ENCODE measurements at regions not wholly inside any gene's neighbourhood (a gene's known extent, or its start where the extent isn't known, plus 50 kb on each side); places are given as distances from the start of the nearest gene placed in this dataset.

DNA sequence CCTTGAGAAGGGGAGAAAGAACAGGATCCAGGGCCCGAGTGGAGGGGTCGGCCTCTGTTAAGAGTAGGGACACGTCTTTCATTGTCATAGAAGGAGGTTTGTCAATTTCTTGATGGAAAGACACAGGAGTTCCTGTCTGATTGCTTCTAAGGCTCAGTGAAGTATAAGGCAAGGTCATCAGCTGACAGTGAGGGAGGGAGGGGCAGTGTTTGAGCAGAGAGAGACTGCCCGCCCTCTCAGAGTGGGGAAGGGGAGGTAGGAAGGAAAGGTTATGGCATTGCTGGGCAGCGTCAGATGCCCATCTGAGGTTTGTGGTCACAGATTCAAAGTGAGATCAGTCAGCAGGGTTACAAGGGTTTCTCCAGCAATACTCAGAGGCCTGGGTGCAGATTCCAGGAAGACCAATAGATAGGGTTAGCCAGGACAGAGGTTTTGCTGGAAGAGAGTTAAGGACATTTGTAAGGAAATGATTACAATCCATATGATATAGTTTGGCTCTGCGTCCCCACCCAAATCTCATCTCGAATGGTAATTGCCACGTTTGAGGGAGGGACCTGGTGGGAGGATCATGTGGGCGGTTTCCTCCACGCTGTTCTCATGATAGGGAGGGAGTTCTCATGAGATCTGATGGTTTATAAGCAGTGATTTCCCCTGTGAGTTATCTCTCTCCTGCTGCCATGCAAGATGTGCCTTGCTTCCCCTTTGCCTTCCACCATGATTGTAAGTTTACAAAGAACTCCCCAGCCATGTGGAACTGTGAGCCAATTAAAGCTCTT is 127.2 kb upstream of the GJB5 start:
- TF ChIP-seq, protein P1, sequence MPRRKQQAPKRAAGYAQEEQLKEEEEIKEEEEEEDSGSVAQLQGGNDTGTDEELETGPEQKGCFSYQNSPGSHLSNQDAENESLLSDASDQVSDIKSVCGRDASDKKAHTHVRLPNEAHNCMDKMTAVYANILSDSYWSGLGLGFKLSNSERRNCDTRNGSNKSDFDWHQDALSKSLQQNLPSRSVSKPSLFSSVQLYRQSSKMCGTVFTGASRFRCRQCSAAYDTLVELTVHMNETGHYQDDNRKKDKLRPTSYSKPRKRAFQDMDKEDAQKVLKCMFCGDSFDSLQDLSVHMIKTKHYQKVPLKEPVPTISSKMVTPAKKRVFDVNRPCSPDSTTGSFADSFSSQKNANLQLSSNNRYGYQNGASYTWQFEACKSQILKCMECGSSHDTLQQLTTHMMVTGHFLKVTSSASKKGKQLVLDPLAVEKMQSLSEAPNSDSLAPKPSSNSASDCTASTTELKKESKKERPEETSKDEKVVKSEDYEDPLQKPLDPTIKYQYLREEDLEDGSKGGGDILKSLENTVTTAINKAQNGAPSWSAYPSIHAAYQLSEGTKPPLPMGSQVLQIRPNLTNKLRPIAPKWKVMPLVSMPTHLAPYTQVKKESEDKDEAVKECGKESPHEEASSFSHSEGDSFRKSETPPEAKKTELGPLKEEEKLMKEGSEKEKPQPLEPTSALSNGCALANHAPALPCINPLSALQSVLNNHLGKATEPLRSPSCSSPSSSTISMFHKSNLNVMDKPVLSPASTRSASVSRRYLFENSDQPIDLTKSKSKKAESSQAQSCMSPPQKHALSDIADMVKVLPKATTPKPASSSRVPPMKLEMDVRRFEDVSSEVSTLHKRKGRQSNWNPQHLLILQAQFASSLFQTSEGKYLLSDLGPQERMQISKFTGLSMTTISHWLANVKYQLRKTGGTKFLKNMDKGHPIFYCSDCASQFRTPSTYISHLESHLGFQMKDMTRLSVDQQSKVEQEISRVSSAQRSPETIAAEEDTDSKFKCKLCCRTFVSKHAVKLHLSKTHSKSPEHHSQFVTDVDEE (CRISPR knock-in tag; IDR thresholded peaks at IDR 0.05): no peak
- TF ChIP-seq, protein P2, sequence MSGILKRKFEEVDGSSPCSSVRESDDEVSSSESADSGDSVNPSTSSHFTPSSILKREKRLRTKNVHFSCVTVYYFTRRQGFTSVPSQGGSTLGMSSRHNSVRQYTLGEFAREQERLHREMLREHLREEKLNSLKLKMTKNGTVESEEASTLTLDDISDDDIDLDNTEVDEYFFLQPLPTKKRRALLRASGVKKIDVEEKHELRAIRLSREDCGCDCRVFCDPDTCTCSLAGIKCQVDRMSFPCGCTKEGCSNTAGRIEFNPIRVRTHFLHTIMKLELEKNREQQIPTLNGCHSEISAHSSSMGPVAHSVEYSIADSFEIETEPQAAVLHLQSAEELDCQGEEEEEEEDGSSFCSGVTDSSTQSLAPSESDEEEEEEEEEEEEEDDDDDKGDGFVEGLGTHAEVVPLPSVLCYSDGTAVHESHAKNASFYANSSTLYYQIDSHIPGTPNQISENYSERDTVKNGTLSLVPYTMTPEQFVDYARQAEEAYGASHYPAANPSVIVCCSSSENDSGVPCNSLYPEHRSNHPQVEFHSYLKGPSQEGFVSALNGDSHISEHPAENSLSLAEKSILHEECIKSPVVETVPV (CRISPR knock-in tag; IDR thresholded peaks at IDR 0.05): no peak
- TF ChIP-seq ZC3H10 (CRISPR knock-in tag; IDR thresholded peaks at IDR 0.05) (no peak), ZNF70 (CRISPR knock-in tag; IDR thresholded peaks at IDR 0.05) (no peak), GLIS3 (CRISPR knock-in tag; IDR thresholded peaks at IDR 0.05) (no peak), ZFP3 (CRISPR knock-in tag; IDR thresholded peaks at IDR 0.05) (no peak), BACH2 (CRISPR knock-in tag; IDR thresholded peaks at IDR 0.05; ENCODE audit: borderline replicate concordance) (no peak), ZNF8 (CRISPR knock-in tag; IDR thresholded peaks at IDR 0.05) (no peak), ZNF565 (CRISPR knock-in tag; conservative IDR thresholded peaks at IDR 0.05; ENCODE audit: low read depth) (no peak), ESRRG (CRISPR knock-in tag; IDR thresholded peaks at IDR 0.05) (no peak), SNAI2 (CRISPR knock-in tag; IDR thresholded peaks at IDR 0.05) (no peak), TOX (CRISPR knock-in tag; IDR thresholded peaks at IDR 0.05; ENCODE audit: borderline replicate concordance) (no peak), ARNTL (CRISPR knock-in tag; IDR thresholded peaks at IDR 0.05; ENCODE audit: borderline replicate concordance, low read depth) (no peak), ZFP30 (CRISPR knock-in tag; IDR thresholded peaks at IDR 0.05) (no peak), OSR1 (CRISPR knock-in tag; IDR thresholded peaks at IDR 0.05) (no peak), PPARA (CRISPR knock-in tag; IDR thresholded peaks at IDR 0.05; ENCODE audit: borderline replicate concordance) (no peak), RARB (CRISPR knock-in tag; IDR thresholded peaks at IDR 0.05) (no peak)
- TF ChIP-seq, protein P3, sequence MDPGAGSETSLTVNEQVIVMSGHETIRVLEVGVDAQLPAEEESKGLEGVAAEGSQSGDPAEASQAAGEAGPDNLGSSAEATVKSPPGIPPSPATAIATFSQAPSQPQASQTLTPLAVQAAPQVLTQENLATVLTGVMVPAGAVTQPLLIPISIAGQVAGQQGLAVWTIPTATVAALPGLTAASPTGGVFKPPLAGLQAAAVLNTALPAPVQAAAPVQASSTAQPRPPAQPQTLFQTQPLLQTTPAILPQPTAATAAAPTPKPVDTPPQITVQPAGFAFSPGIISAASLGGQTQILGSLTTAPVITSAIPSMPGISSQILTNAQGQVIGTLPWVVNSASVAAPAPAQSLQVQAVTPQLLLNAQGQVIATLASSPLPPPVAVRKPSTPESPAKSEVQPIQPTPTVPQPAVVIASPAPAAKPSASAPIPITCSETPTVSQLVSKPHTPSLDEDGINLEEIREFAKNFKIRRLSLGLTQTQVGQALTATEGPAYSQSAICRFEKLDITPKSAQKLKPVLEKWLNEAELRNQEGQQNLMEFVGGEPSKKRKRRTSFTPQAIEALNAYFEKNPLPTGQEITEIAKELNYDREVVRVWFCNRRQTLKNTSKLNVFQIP (CRISPR knock-in tag; IDR thresholded peaks at IDR 0.05; ENCODE audit: borderline replicate concordance, low read depth): no peak
- TF ChIP-seq, protein P4, sequence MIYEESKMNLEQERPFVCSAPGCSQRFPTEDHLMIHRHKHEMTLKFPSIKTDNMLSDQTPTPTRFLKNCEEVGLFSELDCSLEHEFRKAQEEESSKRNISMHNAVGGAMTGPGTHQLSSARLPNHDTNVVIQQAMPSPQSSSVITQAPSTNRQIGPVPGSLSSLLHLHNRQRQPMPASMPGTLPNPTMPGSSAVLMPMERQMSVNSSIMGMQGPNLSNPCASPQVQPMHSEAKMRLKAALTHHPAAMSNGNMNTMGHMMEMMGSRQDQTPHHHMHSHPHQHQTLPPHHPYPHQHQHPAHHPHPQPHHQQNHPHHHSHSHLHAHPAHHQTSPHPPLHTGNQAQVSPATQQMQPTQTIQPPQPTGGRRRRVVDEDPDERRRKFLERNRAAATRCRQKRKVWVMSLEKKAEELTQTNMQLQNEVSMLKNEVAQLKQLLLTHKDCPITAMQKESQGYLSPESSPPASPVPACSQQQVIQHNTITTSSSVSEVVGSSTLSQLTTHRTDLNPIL (CRISPR knock-in tag; IDR thresholded peaks at IDR 0.05; ENCODE audit: low read depth): no peak
- TF ChIP-seq, protein P5, sequence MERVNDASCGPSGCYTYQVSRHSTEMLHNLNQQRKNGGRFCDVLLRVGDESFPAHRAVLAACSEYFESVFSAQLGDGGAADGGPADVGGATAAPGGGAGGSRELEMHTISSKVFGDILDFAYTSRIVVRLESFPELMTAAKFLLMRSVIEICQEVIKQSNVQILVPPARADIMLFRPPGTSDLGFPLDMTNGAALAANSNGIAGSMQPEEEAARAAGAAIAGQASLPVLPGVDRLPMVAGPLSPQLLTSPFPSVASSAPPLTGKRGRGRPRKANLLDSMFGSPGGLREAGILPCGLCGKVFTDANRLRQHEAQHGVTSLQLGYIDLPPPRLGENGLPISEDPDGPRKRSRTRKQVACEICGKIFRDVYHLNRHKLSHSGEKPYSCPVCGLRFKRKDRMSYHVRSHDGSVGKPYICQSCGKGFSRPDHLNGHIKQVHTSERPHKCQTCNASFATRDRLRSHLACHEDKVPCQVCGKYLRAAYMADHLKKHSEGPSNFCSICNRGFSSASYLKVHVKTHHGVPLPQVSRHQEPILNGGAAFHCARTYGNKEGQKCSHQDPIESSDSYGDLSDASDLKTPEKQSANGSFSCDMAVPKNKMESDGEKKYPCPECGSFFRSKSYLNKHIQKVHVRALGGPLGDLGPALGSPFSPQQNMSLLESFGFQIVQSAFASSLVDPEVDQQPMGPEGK (CRISPR knock-in tag; IDR thresholded peaks at IDR 0.05; ENCODE audit: borderline replicate concordance): no peak

DNA sequence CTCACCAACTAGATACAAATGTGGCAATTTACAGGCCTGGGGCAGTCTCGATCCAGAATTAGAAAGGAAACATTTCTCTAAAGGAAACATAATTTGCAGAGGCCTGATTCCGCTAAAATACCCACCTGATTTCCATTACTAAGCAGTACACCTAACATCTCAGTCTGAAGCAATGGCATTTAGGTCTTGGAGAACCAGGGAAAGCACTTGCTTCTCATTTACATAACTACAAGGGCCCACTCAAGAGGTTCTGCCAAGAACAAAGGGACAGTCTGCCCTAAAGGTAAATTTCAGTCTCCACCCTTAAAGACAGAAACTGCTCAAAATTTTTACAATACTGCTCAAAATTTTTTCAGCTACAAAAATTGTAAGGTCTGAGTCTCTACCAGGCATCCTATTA is 123.7 kb upstream of the GJB5 start:
- no peak for ATAC-seq
- TF ChIP-seq, protein P1 (CRISPR knock-in tag; IDR thresholded peaks at IDR 0.05): no peak
- TF ChIP-seq ARNTL (CRISPR knock-in tag; IDR thresholded peaks at IDR 0.05; ENCODE audit: borderline replicate concordance, low read depth) (no peak), ZNF8 (CRISPR knock-in tag; IDR thresholded peaks at IDR 0.05) (no peak), SNAI2 (CRISPR knock-in tag; IDR thresholded peaks at IDR 0.05) (no peak), RARB (CRISPR knock-in tag; IDR thresholded peaks at IDR 0.05) (no peak), BACH2 (CRISPR knock-in tag; IDR thresholded peaks at IDR 0.05; ENCODE audit: borderline replicate concordance) (no peak), ZFP3 (CRISPR knock-in tag; IDR thresholded peaks at IDR 0.05) (no peak), TCF4 (CRISPR knock-in tag; IDR thresholded peaks at IDR 0.05; ENCODE audit: borderline replicate concordance) (no peak)
- TF ChIP-seq, protein P4 (CRISPR knock-in tag; IDR thresholded peaks at IDR 0.05; ENCODE audit: low read depth): no peak
- TF ChIP-seq, protein P2 (CRISPR knock-in tag; IDR thresholded peaks at IDR 0.05): no peak

More for the DNA sequence above, 127.2 kb upstream of the GJB5 start:
- no peak for ATAC-seq
